Gastrocnemius medialis (tissue), 4 donors: ENCODE measurements at regions not wholly inside any gene's neighbourhood (a gene's known extent, or its start where the extent isn't known, plus 50 kb on each side); places are given as distances from the start of the nearest gene placed in this dataset.

ENCODE experiments used
- ATAC-seq, 2 donors: fragments of 150-250 bp; one replicate each; pipeline ENCODE4 v1.9.1; 2016
- DNase-seq, 2 donors: peaks; one replicate each; pipeline ENCODE4 v3.0.0-alpha.2; 2019
- H3K27ac ChIP-seq, 4 donors: fragments of 200-600 bp; sonication (generic); 1 replicate in 1 of 4; 2 replicates in 3 of 4; pipeline ENCODE4 v1.5.1; 2016 to 2018; ENCODE audit warnings: mild to moderate bottlenecking in 2 of 4, moderate library complexity in 1 of 4
- H3K27me3 ChIP-seq, 3 donors: fragments of 200-600 bp; sonication (generic) in 2 of 3; 1 replicate in 1 of 3; 2 replicates in 2 of 3; pipeline versions ENCODE4 v1.5.1 to v1.6.0; 2016 to 2019; ENCODE audit warnings: mild to moderate bottlenecking in 1 of 3, moderate library complexity in 1 of 3
- H3K36me3 ChIP-seq, 2 donors: fragments of 200-600 bp; sonication (generic) in 1 of 2; one replicate each; pipeline ENCODE4 v1.5.1; 2017 to 2018
- H3K4me1 ChIP-seq, 2 donors: fragments of 200-600 bp; sonication (generic) in 1 of 2; one replicate each; pipeline ENCODE4 v1.5.1; 2016 to 2017; ENCODE audit warnings: mild to moderate bottlenecking in 2 of 2
- H3K4me3 ChIP-seq, 4 donors: fragments of 200-600 bp; sonication (generic) in 3 of 4; 1 replicate in 1 of 4; 2 replicates in 3 of 4; pipeline ENCODE4 v1.5.1; 2016 to 2019; ENCODE audit warnings: mild to moderate bottlenecking in 2 of 4
- H3K9me3 ChIP-seq, 3 donors: fragments of 200-600 bp; sonication (generic) in 2 of 3; 1 replicate in 1 of 3; 2 replicates in 2 of 3; pipeline ENCODE4 v1.5.1; 2016 to 2019
- CTCF ChIP-seq, 5 experiments: fragments of 450-650 bp in 3 of 5; fragments of 200-600 bp in 2 of 5; sonication (generic) in 2 of 5; IDR thresholded peaks in 4 of 5; conservative IDR thresholded peaks in 1 of 5; 1 replicate in 4 of 5; 2 replicates in 1 of 5; pipeline ENCODE4 v1.5.1; 2016 to 2019; ENCODE audit warnings: antibody characterized with exemption in 5 of 5, mild to moderate bottlenecking in 3 of 5, moderate library complexity in 3 of 5
- POLR2A ChIP-seq, 2 donors: fragments of 450-650 bp; IDR thresholded peaks; one replicate each; pipeline ENCODE4 v1.6.1; 2017; ENCODE audit warnings: antibody characterized with exemption in 2 of 2, mild to moderate bottlenecking in 2 of 2, moderate library complexity in 2 of 2
- in situ Hi-C, 4 donors: fragments of 200-750 bp; cut with MboI; loops; one replicate each; pipeline versions ENCODE4 v1.15.0 to v1.8.0; 2017; ENCODE audit warnings: low sequenced_read_pairs in 4 of 4
- intact Hi-C: fragments of 100-400 bp; cut with DNase I; formaldehyde crosslinking; loops from one replicate; pipeline ENCODE4 v1.15.1; 2023; ENCODE audit warnings: low total_unique reads

DNA sequence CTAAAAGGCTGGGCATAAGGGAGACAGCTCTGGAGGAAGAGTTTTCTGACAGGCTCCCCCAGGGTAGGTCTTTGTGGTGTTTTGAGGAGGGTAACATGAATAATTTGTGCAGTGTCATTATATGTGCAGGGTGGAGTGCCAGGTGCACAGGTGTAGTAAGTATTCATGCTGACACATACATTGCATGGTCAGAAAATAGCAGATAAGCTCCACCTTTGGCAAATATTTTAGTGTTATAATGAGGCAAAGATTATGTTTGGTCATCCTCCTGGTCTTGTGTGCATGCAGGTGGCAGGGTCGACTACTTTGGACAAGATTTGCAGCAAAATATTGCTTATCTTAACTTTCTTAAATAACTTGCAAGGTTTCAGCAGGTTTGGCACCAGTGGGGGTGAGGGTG is 910.4 kb upstream of the PCDH10 start:
- Histone ChIP-seq H3K4me3 (no peak overlapping the region), H3K9me3 (no peaks in the 10 kb centered on the region), H3K27ac (no peak overlapping the region), H3K36me3 (no peaks in the 10 kb centered on the region), H3K4me1 (no peaks in the 10 kb centered on the region), H3K27me3 (no peaks in the 10 kb centered on the region)
- intact Hi-C loops = no loop called here
- no peak for DNase-seq
- in situ Hi-C loops = no loop called here
- no peak for ATAC-seq
- TF ChIP-seq POLR2A (IDR thresholded peaks at IDR 0.05) = no peak
- TF ChIP-seq CTCF (IDR thresholded peaks at IDR 0.05 in 4 of 5, conservative IDR thresholded peaks at IDR 0.05 in 1 of 5) = no peak

DNA sequence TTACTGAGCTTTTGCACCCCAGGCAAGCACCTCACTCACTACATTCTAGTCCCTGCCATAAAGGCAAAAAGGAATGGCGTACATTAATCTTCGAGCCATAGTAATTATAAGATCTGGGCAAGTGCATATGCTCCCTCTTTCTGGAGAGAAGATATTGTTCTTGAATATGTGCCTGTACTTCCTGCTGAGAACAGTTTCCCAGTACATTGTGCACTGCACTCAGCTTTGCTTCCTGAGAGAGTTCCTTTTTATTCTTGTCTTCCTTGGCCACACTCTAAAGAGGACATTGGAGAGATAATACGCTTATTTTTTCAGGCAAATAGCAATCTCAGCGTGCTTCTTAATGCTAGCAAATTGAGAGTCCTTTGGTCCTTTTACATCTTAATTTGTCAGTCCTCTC is 909.0 kb upstream of the PCDH10 start:
- in situ Hi-C loops (no loop called here), intact Hi-C loops (no loop called here)
- TF ChIP-seq POLR2A (IDR thresholded peaks at IDR 0.05) (no peak), CTCF (IDR thresholded peaks at IDR 0.05 in 4 of 5, conservative IDR thresholded peaks at IDR 0.05 in 1 of 5) (no peak)
- no peaks in the 10 kb centered on the region for H3K27me3 ChIP-seq
- no peak for DNase-seq
- H3K4me3 ChIP-seq = no peak overlapping the region
- no peak for ATAC-seq
- no peaks in the 10 kb centered on the region for H3K9me3 ChIP-seq
- no peak overlapping the region for H3K27ac ChIP-seq
- H3K4me1 ChIP-seq = no peaks in the 10 kb centered on the region
- H3K36me3 ChIP-seq = no peaks in the 10 kb centered on the region

DNA sequence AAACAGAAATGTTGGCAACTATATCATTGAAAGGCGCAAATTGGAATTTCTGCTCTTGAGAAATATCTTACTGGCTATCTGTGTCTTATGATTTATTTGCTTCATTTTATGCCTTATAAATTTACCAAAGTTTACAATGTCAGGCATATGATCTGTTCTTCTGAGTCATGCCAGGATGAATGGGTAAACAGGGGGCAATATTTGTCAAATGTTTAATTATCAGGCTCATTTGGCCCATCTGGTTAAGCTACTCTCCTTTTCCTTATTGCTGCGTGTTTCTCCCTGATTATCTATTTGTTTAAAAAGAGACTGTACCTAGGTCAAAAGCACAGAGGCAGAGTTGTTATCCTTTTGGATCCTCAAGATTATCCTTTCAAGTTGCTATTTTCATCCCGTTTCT is 903.8 kb upstream of the PCDH10 start:
- H3K27ac ChIP-seq = no peak overlapping the region
- no peaks in the 10 kb centered on the region for H3K27me3 ChIP-seq
- intact Hi-C loops = no loop called here
- no peaks in the 10 kb centered on the region for H3K9me3 ChIP-seq
- TF ChIP-seq POLR2A (IDR thresholded peaks at IDR 0.05) = no peak
- no peak for TF ChIP-seq CTCF (IDR thresholded peaks at IDR 0.05 in 4 of 5, conservative IDR thresholded peaks at IDR 0.05 in 1 of 5)
- no peaks in the 10 kb centered on the region for H3K36me3 ChIP-seq
- no peak for DNase-seq
- H3K4me1 ChIP-seq = no peaks in the 10 kb centered on the region
- in situ Hi-C loops = no loop called here
- H3K4me3 ChIP-seq = no peak overlapping the region
- no peak for ATAC-seq

DNA sequence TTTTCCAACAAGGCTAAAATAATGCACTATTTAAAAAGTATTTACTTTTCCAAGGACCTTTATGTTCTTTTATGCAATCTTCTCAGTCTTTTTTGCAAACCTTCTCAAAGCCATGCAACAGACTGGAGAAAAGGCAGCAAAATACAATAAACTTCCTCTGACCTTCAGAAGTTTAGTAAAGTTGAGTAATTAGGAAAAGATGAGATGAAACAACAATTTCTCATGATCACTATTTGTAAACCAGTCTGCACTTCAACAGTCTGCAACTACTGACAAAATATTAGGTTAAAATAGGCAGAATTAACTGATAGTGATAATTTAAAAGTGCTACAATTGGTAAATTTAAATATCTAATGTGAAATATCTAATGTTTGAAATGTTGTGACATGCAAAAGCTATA is 884.9 kb upstream of the PCDH10 start:
- ATAC-seq (no peak), DNase-seq (no peak)
- H3K27me3 ChIP-seq = no peaks in the 10 kb centered on the region
- H3K4me1 ChIP-seq = no peaks in the 10 kb centered on the region
- TF ChIP-seq POLR2A (IDR thresholded peaks at IDR 0.05) = no peak
- no peak for TF ChIP-seq CTCF (IDR thresholded peaks at IDR 0.05 in 4 of 5, conservative IDR thresholded peaks at IDR 0.05 in 1 of 5)
- intact Hi-C loops = no loop called here
- no peak overlapping the region for H3K4me3 ChIP-seq
- H3K9me3 ChIP-seq = no peaks in the 10 kb centered on the region
- no peaks in the 10 kb centered on the region for H3K36me3 ChIP-seq
- in situ Hi-C loops = no loop called here
- no peak overlapping the region for H3K27ac ChIP-seq

- no peak for DNase-seq
- in situ Hi-C loops (no loop called here), intact Hi-C loops (no loop called here)
- H3K4me1 ChIP-seq = no peaks in the 10 kb centered on the region
- H3K4me3 ChIP-seq = no peak overlapping the region
- TF ChIP-seq CTCF (IDR thresholded peaks at IDR 0.05 in 4 of 5, conservative IDR thresholded peaks at IDR 0.05 in 1 of 5) = no peak
- no peak for TF ChIP-seq POLR2A (IDR thresholded peaks at IDR 0.05)
- no peak for ATAC-seq
- H3K27ac ChIP-seq = no peak overlapping the region
- H3K27me3 ChIP-seq = no peaks in the 10 kb centered on the region
- no peaks in the 10 kb centered on the region for H3K36me3 ChIP-seq
- H3K9me3 ChIP-seq = no peaks in the 10 kb centered on the region
Observed at GRCh38 chr4:132266374-132266773, 882.7 kb upstream of the PCDH10 start.
